DOHH2 (cell line): ENCODE measurements at regions not wholly inside any gene's neighbourhood (a gene's known extent, or its start where the extent isn't known, plus 50 kb on each side); places are given as distances from the start of the nearest gene placed in this dataset.

Experiments used
- EZH2phosphoT487 ChIP-seq: fragments of 200-600 bp; sonication (generic); IDR thresholded peaks from 2 replicates; pipeline ENCODE4 v1.6.1; 2017; ENCODE audit warnings: borderline replicate concordance, mild to moderate bottlenecking, antibody characterized with exemption, low read length, moderate library complexity, mixed read lengths
- TF ChIP-seq, protein P1 (sequence below): fragments of 200-600 bp; sonication (generic); IDR thresholded peaks from one replicate; pipeline ENCODE4 v1.5.1; 2014; ENCODE audit warnings: antibody characterized with exemption, mild to moderate bottlenecking, low read depth, low read length; ENCODE audit not compliant: poor library complexity, severe bottlenecking

DNA sequence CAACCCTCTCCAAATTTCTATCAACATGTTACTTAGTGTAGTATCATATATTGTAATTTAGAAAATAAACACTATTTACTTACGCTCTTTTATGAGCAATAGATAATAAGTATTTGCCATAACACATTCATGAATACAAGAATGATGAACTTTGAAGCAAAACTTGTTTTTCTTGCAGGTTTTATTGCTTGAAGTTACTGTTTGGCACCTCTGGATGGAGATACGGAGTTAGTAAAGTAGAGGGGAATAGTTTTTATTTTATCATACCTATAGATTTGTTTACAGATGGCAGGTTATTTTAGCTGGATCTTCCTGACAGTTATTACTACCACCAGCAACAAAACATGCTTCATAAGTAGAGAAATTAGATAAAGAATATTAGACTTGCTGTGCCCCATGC lies 274.2 kb upstream of the LRRTM4 start:
- TF ChIP-seq, protein P1, sequence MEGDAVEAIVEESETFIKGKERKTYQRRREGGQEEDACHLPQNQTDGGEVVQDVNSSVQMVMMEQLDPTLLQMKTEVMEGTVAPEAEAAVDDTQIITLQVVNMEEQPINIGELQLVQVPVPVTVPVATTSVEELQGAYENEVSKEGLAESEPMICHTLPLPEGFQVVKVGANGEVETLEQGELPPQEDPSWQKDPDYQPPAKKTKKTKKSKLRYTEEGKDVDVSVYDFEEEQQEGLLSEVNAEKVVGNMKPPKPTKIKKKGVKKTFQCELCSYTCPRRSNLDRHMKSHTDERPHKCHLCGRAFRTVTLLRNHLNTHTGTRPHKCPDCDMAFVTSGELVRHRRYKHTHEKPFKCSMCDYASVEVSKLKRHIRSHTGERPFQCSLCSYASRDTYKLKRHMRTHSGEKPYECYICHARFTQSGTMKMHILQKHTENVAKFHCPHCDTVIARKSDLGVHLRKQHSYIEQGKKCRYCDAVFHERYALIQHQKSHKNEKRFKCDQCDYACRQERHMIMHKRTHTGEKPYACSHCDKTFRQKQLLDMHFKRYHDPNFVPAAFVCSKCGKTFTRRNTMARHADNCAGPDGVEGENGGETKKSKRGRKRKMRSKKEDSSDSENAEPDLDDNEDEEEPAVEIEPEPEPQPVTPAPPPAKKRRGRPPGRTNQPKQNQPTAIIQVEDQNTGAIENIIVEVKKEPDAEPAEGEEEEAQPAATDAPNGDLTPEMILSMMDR = no peak
- no peak for TF ChIP-seq EZH2phosphoT487
